ENCODE measurements at regions not wholly inside any gene's neighbourhood (a gene's known extent, or its start where the extent isn't known, plus 50 kb on each side); places are given as distances from the start of the nearest gene placed in this dataset.

- no peaks in the 10 kb centered on the region for H4K20me1 ChIP-seq (ENCODE audit: low read length)
- no peak for ATAC-seq
- ChIA-PET CTCF (no interaction called here), POLR2A (ENCODE audit: unreplicated experiment) (no interaction called here)
- no peaks in the 10 kb centered on the region for H3F3A ChIP-seq (ENCODE audit: low read length, unreplicated experiment)
- no peak for DNase-seq
- no peaks in the 10 kb centered on the region for H3K9me2 ChIP-seq (replicated peaks; ENCODE audit: low read length)
- H3K27me3 ChIP-seq (ENCODE audit: low read length): peaks cover 4% of the 10 kb centered on the region; the same call in 1 of the 2 replicates
- no peak for TF ChIP-seq CTCF (conservative IDR thresholded peaks at IDR 0.05; ENCODE audit: low read depth, low read length)
- no peak for TF ChIP-seq EZH2phosphoT487 (IDR thresholded peaks at IDR 0.05; ENCODE audit: borderline replicate concordance, low read length)
- no peaks in the 10 kb centered on the region for H3K79me2 ChIP-seq (ENCODE audit: low read length)
- no peak overlapping the region for H2AFZ ChIP-seq (ENCODE audit: low read length)
- no peak overlapping the region for H3K9ac ChIP-seq (ENCODE audit: low read length)
- intact Hi-C loops (cut with micrococcal nuclease): no loop called here
- H3K4me2 ChIP-seq (ENCODE audit: low read length): no peak overlapping the region
- H3K27ac ChIP-seq (ENCODE audit: low read length): no peak overlapping the region
- no peak overlapping the region for H3K4me3 ChIP-seq (ENCODE audit: low read length)
- H3K9me3 ChIP-seq (ENCODE audit: low read length): no peaks in the 10 kb centered on the region
- no TSS peak for BruUV-seq (replicated peaks)
- H3K4me1 ChIP-seq (ENCODE audit: insufficient read depth, low read length): peaks cover 24% of the 10 kb centered on the region
- H3K36me3 ChIP-seq (ENCODE audit: low read depth, low read length): no peaks in the 10 kb centered on the region
These were observed 208.2 kb downstream of the SEC61B start for GRCh38 chr9:99430301-99430700.

- CTCF ChIA-PET: no interaction called here
- intact Hi-C loops (cut with micrococcal nuclease): no loop called here
- no peak overlapping the region for H3K9ac ChIP-seq (ENCODE audit: low read length)
- ATAC-seq (no peak), DNase-seq (no peak)
- no peak overlapping the region for H3K27ac ChIP-seq (ENCODE audit: low read length)
- H3K27me3 ChIP-seq (ENCODE audit: low read length): no peaks in the 10 kb centered on the region
- no peak overlapping the region for H3K4me2 ChIP-seq (ENCODE audit: low read length)
- H3K36me3 ChIP-seq (ENCODE audit: low read depth, low read length): no peaks in the 10 kb centered on the region
- peaks cover 25% of the 10 kb centered on the region for H3K4me1 ChIP-seq (ENCODE audit: insufficient read depth, low read length)
- H3K4me3 ChIP-seq (ENCODE audit: low read length): no peak overlapping the region
- H2AFZ ChIP-seq (ENCODE audit: low read length): no peak overlapping the region
- BruUV-seq (replicated peaks): no TSS peak
- no peak for TF ChIP-seq EZH2 (IDR thresholded peaks at IDR 0.05; ENCODE audit: low read length, unreplicated experiment)
- no peak for TF ChIP-seq CTCF (conservative IDR thresholded peaks at IDR 0.05; ENCODE audit: low read depth, low read length)
- TF ChIP-seq EZH2phosphoT487 (IDR thresholded peaks at IDR 0.05; ENCODE audit: borderline replicate concordance, low read length): no peak
- POLR2A ChIA-PET (ENCODE audit: unreplicated experiment): no interaction called here
- no peaks in the 10 kb centered on the region for H3K9me2 ChIP-seq (replicated peaks; ENCODE audit: low read length)
- no peaks in the 10 kb centered on the region for H3F3A ChIP-seq (ENCODE audit: low read length, unreplicated experiment)
- H4K20me1 ChIP-seq (ENCODE audit: low read length): no peaks in the 10 kb centered on the region
- no peaks in the 10 kb centered on the region for H3K9me3 ChIP-seq (ENCODE audit: low read length)
- H3K79me2 ChIP-seq (ENCODE audit: low read length): no peaks in the 10 kb centered on the region
These were observed 209.0 kb downstream of the SEC61B start for GRCh38 chr9:99431103-99431502.

- Histone ChIP-seq H3K4me1 (ENCODE audit: insufficient read depth, low read length) (peaks cover 25% of the 10 kb centered on the region), H3K9me2 (replicated peaks; ENCODE audit: low read length) (no peaks in the 10 kb centered on the region), H3K79me2 (ENCODE audit: low read length) (no peaks in the 10 kb centered on the region), H3K27ac (ENCODE audit: low read length) (no peak overlapping the region), H3K27me3 (ENCODE audit: low read length) (no peaks in the 10 kb centered on the region), H3K4me3 (ENCODE audit: low read length) (no peak overlapping the region), H3K4me2 (ENCODE audit: low read length) (no peak overlapping the region), H2AFZ (ENCODE audit: low read length) (no peak overlapping the region), H3F3A (ENCODE audit: low read length, unreplicated experiment) (no peaks in the 10 kb centered on the region), H3K36me3 (ENCODE audit: low read depth, low read length) (no peaks in the 10 kb centered on the region), H3K9ac (ENCODE audit: low read length) (no peak overlapping the region), H3K9me3 (ENCODE audit: low read length) (no peaks in the 10 kb centered on the region), H4K20me1 (ENCODE audit: low read length) (no peaks in the 10 kb centered on the region)
- CTCF ChIA-PET: no interaction called here
- no peak for ATAC-seq
- POLR2A ChIA-PET (ENCODE audit: unreplicated experiment): no interaction called here
- intact Hi-C loops (cut with micrococcal nuclease): no loop called here
- BruUV-seq (replicated peaks): no TSS peak
- DNase-seq: no peak
- TF ChIP-seq EZH2phosphoT487 (IDR thresholded peaks at IDR 0.05; ENCODE audit: borderline replicate concordance, low read length): no peak
- no peak for TF ChIP-seq EZH2 (IDR thresholded peaks at IDR 0.05; ENCODE audit: low read length, unreplicated experiment)
- no peak for TF ChIP-seq CTCF (conservative IDR thresholded peaks at IDR 0.05; ENCODE audit: low read depth, low read length)
These were observed 210.0 kb downstream of the SEC61B start for GRCh38 chr9:99432075-99432474.

Data from PC-3 (cell line).